Mammary epithelial cell (primary cell): ENCODE measurements at regions not wholly inside any gene's neighbourhood (a gene's known extent, or its start where the extent isn't known, plus 50 kb on each side); places are given as distances from the start of the nearest gene placed in this dataset.

Experiments
- CTCF ChIP-seq, 2 donors: IDR thresholded peaks in 1 of 2; conservative IDR thresholded peaks in 1 of 2; 2 replicates each; pipeline ENCODE4 v1.5.1; 2011 to 2012; ENCODE audit warnings: inconsistent platforms in 2 of 2, low read length in 2 of 2, mild to moderate bottlenecking in 2 of 2, control low read depth in 1 of 2, low read depth in 1 of 2; ENCODE audit not compliant: insufficient read depth in 1 of 2; ENCODE audit errors: extremely low read depth in 1 of 2
- EZH2 ChIP-seq: IDR thresholded peaks from 2 replicates; pipeline ENCODE4 v1.6.1; 2012; ENCODE audit warnings: low read length, inconsistent platforms, borderline replicate concordance

GRCh38 chr14:42311876-42312275, 705.2 kb downstream of the LRFN5 start:
- no peak for TF ChIP-seq EZH2
- TF ChIP-seq CTCF (conservative IDR thresholded peaks at IDR 0.05 in 1 of 2, IDR thresholded peaks at IDR 0.05 in 1 of 2; ENCODE audit: extremely low read depth in 1 of 2, insufficient read depth in 1 of 2, low read depth in 1 of 2, low read length in 2 of 2) = no peak
